Activated naive CD8-positive, alpha-beta T cell treated with anti-CD3 and anti-CD28 coated beads, Interleukin-2, amount 50 U/mL, for 24 hours (primary cell): ENCODE measurements at regions not wholly inside any gene's neighbourhood (a gene's known extent, or its start where the extent isn't known, plus 50 kb on each side); places are given as distances from the start of the nearest gene placed in this dataset.
A peak's percentile ranks its signal among the peaks of the same experiment; 100 is the strongest.
"Not testable (repeated sequence)": the region's sequence is repeated elsewhere in the genome, so short reads cannot be mapped to it uniquely, and the experiment has no call there.

Source experiments
- ATAC-seq: fragments of 150-1000 bp; cut with Tn5 transposase; one replicate; pipeline ENCODE4 v1.10.0; 2021
- DNase-seq: peaks from one replicate; pipeline ENCODE4 v3.0.0; 2021
- H3K27ac Mint-ChIP-seq: one replicate; pipeline ENCODE4 v1.8.0; 2021; ENCODE audit warnings: mild to moderate bottlenecking, mixed read lengths
- H3K27me3 Mint-ChIP-seq: one replicate; pipeline ENCODE4 v1.8.0; 2021; ENCODE audit warnings: mixed read lengths
- H3K36me3 Mint-ChIP-seq: one replicate; pipeline ENCODE4 v1.8.0; 2021; ENCODE audit warnings: low read depth, mixed read lengths
- H3K4me1 Mint-ChIP-seq: one replicate; pipeline ENCODE4 v1.8.0; 2021; ENCODE audit warnings: mixed read lengths
- H3K4me3 Mint-ChIP-seq: one replicate; pipeline ENCODE4 v1.8.0; 2021; ENCODE audit warnings: mild to moderate bottlenecking, moderate library complexity, mixed read lengths
- H3K9me3 Mint-ChIP-seq: one replicate; pipeline ENCODE4 v1.8.0; 2021; ENCODE audit warnings: mixed read lengths

DNA sequence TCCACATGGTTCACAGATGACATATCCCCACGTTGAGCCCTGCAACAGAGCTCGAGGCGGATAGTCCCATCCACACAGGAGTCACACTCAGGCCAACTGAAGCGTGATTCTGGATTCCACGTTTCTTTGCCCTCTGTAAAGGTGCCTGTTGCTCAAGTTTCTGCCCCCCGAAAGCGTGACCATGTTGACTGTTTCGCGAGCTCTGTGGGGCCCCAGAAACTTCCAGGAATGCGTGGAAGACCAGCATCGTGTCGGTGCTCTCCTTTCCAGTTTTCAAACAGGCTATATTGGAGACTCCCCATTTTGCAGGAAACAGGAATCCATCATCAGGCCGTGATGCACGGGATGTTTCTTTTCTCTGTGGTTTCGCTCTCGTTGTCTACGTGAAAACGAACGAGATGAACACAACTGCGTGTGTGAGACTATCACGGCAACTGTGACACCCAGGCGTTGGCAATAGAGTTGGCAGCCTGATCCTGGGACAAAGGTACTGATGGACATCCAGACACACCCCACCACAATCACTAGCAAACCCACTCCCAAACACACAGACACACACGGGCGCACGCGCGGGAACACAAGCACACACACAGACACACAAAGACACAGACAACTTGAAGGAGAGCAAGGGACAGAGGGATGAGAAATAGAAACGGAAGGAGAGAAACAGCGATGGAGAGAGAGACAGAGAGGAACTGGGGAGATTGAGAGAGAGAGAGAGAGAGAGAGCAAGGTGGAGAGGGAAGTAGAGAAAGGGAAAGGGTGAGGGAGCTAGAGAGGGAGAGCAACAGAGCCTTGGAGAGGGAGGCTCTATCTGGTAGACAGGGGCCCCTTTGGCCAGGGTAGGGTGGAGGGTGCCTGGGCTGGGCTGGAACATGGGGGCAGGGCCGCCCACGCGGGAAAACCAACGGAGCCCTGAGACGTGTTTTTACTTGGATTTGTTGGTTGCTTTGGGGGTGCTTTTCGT lies 1609.3 kb downstream of the SPATA31A7 start:
- H3K36me3 Mint-ChIP-seq, H3K9me3 Mint-ChIP-seq, ATAC-seq: not testable (repeated sequence)
- Mint-ChIP-seq H3K4me3 (peak overlapping the region; percentile 63), H3K4me1 (peaks cover 33% of the 10 kb centered on the region), H3K27ac (peak overlapping the region; percentile 8), H3K27me3 (peaks cover 30% of the 10 kb centered on the region)
- peak; percentile 35 for DNase-seq

DNA sequence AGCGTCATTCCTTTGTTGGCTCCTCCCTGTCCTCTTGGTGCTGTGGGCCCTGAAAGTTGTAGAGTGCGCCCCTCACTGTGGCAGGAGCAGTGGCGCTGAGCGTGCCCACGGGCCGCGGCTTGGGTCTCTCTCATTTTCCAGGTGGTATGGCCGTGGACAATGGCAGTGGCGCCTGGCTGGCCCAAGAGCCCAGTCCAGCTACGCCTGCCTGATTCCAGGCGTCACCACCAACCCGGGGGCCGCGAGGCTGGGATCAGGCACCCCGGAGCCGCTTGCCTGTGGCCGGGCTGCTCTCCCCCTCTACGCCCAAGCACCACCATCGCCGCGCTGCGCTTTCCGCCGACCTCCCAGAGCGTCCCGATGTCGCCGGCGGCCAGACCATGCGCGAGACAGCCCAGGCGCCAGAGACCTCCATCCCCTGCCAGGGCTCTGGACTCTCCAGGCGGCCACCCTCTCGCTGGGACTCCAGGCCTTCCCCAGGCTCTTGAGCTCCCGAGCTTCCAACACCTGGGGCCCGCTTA lies 1610.1 kb downstream of the SPATA31A7 start:
- peak; percentile 49 for DNase-seq

DNA sequence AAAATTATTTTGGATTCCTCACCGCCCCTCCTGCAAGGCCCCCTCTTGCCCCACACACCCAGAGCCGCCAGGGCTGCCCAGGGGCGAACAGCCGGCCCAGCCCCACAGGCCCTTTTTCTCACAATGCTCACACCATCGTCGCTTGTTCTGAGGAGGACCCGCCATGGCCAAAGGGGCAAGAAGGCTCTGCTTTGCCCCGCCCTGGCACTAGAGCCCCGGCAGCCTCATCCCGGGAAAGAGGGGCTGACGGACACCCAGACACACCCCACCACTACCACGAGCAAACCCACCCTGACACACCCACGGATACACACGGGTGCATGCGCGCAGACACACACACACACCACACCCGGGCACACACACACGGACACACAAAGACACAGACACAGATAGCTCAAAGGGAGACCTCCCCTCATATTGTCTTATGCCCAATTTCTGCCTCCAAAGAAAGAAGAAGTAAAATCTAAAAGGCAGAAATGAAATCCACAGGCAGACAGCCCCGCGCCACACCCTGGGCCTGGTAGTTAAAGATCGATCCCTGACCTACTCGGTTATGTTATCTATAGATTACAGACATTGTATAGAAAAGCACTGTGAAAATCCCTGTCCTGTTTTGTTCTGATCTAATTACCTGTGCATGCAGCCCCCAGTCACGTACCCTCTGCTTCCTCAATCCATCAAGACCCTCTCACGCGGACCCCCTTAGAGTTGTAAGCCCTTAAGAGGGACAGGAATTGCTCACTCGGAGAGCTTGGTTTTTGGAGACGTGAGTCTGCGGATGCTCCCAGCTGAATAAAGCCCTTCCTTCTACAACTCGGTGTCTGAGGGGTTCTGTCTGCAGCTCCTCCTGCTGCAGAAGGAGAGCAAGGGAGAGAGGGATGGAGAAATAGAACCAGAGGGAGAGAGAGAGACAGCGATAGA lies 1610.9 kb downstream of the SPATA31A7 start:
- H3K27ac Mint-ChIP-seq: peak overlapping the region; percentile 5
- DNase-seq: peak; percentile 30

More for the DNA sequence above, 1610.1 kb downstream of the SPATA31A7 start:
- not testable (repeated sequence) for ATAC-seq, H3K9me3 Mint-ChIP-seq, H3K36me3 Mint-ChIP-seq, H3K27ac Mint-ChIP-seq
- peak overlapping the region; percentile 63 for H3K4me3 Mint-ChIP-seq
- H3K27me3 Mint-ChIP-seq: peaks cover 36% of the 10 kb centered on the region
- H3K4me1 Mint-ChIP-seq: peaks cover 33% of the 10 kb centered on the region

DNA sequence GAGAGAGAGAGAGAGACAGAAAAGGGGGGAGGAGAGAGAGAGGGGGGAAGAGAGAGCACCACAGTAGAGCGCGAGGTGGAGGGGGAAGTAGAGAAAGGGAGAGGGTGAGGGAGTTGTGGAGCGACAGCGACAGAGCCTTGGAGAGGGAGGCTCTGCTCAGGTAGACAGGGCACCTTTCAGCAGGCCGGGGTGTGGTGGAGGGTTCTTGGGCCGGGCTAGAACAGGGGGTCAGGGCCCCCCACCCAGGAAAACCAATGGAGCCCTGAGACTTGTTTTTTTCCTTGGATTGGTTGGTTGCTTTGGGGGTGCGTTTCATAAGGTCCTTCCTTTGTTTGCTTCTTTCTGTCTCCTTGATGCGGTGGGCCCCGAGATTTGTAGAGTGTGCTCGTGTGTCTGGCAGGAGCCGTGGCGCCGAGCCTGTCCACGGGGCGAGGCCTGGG lies 1611.6 kb downstream of the SPATA31A7 start:
- not testable (repeated sequence) for ATAC-seq, H3K9me3 Mint-ChIP-seq, H3K36me3 Mint-ChIP-seq
- Mint-ChIP-seq H3K4me3 (peak overlapping the region; percentile 75), H3K4me1 (peaks cover 33% of the 10 kb centered on the region), H3K27me3 (peaks cover 39% of the 10 kb centered on the region), H3K27ac (peak overlapping the region; percentile 5)
- peak; percentile 20 for DNase-seq

More for the DNA sequence above, 1610.9 kb downstream of the SPATA31A7 start:
- Mint-ChIP-seq H3K4me1 (peaks cover 33% of the 10 kb centered on the region), H3K4me3 (peak overlapping the region; percentile 75), H3K27me3 (peaks cover 39% of the 10 kb centered on the region)
- not testable (repeated sequence) for ATAC-seq, H3K9me3 Mint-ChIP-seq, H3K36me3 Mint-ChIP-seq

- Mint-ChIP-seq H3K4me3 (peak overlapping the region; percentile 75), H3K27ac (peak overlapping the region; percentile 35), H3K27me3 (peaks cover 39% of the 10 kb centered on the region)
Observed at GRCh38 chr9:62801961-62802718, 1612.3 kb downstream of the SPATA31A7 start.

GRCh38 chr9:62802719-62803079 lies 1612.9 kb downstream of the SPATA31A7 start:
- ATAC-seq, H3K36me3 Mint-ChIP-seq, DNase-seq, H3K9me3 Mint-ChIP-seq, H3K27ac Mint-ChIP-seq: not testable (repeated sequence)
- peaks cover 33% of the 10 kb centered on the region for H3K4me1 Mint-ChIP-seq
- H3K27me3 Mint-ChIP-seq: peaks cover 39% of the 10 kb centered on the region
- peak overlapping the region; percentile 75 for H3K4me3 Mint-ChIP-seq

More at GRCh38 chr9:62801961-62802718, 1612.3 kb downstream of the SPATA31A7 start:
- H3K4me1 Mint-ChIP-seq: peaks cover 33% of the 10 kb centered on the region
- H3K36me3 Mint-ChIP-seq, H3K9me3 Mint-ChIP-seq: not testable (repeated sequence)
- ATAC-seq: peak; percentile 99
- peak; percentile 89 for DNase-seq

DNA sequence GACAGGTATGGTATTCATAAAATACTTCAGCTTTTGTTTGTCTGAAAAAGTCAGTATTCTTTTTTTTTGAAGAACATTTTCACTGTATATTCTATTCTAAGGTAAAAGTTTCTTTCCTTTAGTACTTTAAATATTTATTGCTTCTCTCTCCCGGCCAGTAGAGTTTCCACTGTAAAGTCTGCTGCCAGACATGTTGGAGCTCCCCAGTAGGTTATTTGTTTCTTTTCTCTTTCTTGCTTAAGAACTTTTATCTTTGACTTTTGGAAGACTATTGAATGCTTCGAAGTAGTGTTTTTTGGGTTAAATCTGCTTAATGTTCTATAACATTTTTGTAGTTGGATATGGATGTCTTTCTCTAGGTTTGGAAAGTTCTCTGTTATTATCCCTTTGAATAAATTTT lies 1613.3 kb downstream of the SPATA31A7 start:
- Mint-ChIP-seq H3K4me1 (peaks cover 35% of the 10 kb centered on the region), H3K27me3 (peaks cover 39% of the 10 kb centered on the region), H3K4me3 (peak overlapping the region; percentile 75)
- not testable (repeated sequence) for H3K27ac Mint-ChIP-seq, H3K36me3 Mint-ChIP-seq, DNase-seq, H3K9me3 Mint-ChIP-seq, ATAC-seq

DNA sequence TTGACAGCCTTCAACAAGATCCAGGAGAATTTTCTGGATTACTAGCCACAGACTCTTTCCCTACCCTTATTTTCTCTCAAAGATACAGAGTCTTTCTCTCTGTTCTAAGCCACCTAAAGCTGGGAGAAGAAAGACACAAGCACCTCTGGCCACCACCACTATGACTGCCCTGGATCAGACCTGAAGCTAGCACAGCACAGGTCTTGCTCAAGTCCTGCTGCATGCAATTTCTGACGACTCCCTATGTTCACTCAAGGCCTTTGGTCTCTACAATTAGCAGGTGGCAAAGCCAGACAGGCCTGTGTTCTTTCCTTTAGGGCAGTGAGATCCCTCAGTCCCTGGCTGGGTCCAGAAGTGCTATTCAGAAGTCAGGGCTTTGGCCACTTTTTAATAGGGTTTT lies 1614.5 kb downstream of the SPATA31A7 start:
- ATAC-seq, DNase-seq, H3K36me3 Mint-ChIP-seq, H3K9me3 Mint-ChIP-seq, H3K27ac Mint-ChIP-seq, H3K4me3 Mint-ChIP-seq: not testable (repeated sequence)
- Mint-ChIP-seq H3K27me3 (peaks cover 32% of the 10 kb centered on the region), H3K4me1 (peaks cover 30% of the 10 kb centered on the region)

GRCh38 chr9:62807424-62807823 lies 1617.6 kb downstream of the SPATA31A7 start:
- not testable (repeated sequence) for H3K9me3 Mint-ChIP-seq, H3K27ac Mint-ChIP-seq, H3K4me1 Mint-ChIP-seq, H3K36me3 Mint-ChIP-seq, DNase-seq, H3K4me3 Mint-ChIP-seq, ATAC-seq
- H3K27me3 Mint-ChIP-seq: peaks cover 12% of the 10 kb centered on the region

DNA sequence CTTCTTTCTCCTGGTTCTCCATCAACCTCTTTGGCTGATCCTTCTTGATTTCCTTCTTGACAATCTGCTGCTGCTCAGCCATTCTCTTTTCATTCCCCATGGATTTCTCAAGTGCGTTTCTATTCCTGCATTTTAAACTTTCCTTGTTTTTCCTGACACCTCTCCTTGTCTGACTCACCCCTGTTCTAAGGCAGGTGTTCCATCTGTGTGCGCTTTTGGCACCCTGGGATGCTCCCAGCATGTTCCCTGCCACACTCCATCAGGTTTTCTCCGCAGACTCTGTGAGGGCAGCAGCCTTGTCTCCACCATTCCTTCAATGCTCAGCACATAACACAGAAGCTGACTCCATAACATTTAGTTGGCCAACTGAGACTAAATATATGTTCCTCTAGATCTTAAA lies 1618.2 kb downstream of the SPATA31A7 start:
- H3K4me3 Mint-ChIP-seq, H3K9me3 Mint-ChIP-seq: not testable (repeated sequence)

GRCh38 chr9:62810318-62810717 lies 1620.5 kb downstream of the SPATA31A7 start:
- not testable (repeated sequence) for H3K4me1 Mint-ChIP-seq, H3K27ac Mint-ChIP-seq, H3K27me3 Mint-ChIP-seq, DNase-seq, ATAC-seq, H3K4me3 Mint-ChIP-seq, H3K9me3 Mint-ChIP-seq, H3K36me3 Mint-ChIP-seq

More for the DNA sequence above, 1618.2 kb downstream of the SPATA31A7 start:
- not testable (repeated sequence) for H3K36me3 Mint-ChIP-seq, H3K4me1 Mint-ChIP-seq, ATAC-seq, DNase-seq, H3K27ac Mint-ChIP-seq
- H3K27me3 Mint-ChIP-seq: peaks cover 11% of the 10 kb centered on the region

GRCh38 chr9:62810811-62811315 lies 1621.0 kb downstream of the SPATA31A7 start:
- not testable (repeated sequence) for H3K27ac Mint-ChIP-seq, H3K36me3 Mint-ChIP-seq, H3K4me3 Mint-ChIP-seq, H3K9me3 Mint-ChIP-seq, H3K27me3 Mint-ChIP-seq, H3K4me1 Mint-ChIP-seq, ATAC-seq, DNase-seq

DNA sequence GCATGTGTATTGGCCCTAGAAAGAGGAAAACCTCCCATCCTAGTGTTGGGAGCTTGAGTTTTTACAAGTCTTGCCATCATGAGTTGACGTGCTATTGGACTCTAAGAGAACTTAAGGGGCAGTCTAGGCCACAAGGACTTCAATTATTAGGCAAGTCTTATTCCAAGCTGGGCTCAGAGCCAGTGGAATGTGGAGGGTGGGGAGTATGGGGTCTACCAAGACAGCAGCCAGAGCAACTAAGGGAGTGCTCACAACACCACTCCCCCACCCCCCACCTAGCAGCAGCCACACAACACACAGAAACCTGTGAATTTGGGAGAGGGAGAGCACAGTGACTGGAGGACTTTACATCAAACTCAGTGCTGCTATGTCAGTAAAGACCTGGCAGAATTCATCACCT lies 1625.6 kb downstream of the SPATA31A7 start:
- H3K27me3 Mint-ChIP-seq, H3K4me3 Mint-ChIP-seq: not testable (repeated sequence)
- peaks cover 11% of the 10 kb centered on the region for H3K9me3 Mint-ChIP-seq

More for the DNA sequence above, 1625.6 kb downstream of the SPATA31A7 start:
- not testable (repeated sequence) for H3K27ac Mint-ChIP-seq, DNase-seq, H3K4me1 Mint-ChIP-seq, H3K36me3 Mint-ChIP-seq, ATAC-seq
